Testis (tissue), 2 donors: ENCODE measurements at regions not wholly inside any gene's neighbourhood (a gene's known extent, or its start where the extent isn't known, plus 50 kb on each side); places are given as distances from the start of the nearest gene placed in this dataset.

ENCODE experiments used
- DNase-seq: peaks from one replicate; pipeline ENCODE4 v3.0.0-alpha.2; 2019
- H3K27ac ChIP-seq, 2 donors: fragments of 200-600 bp; sonication (generic); one replicate each; pipeline ENCODE4 v1.5.1; 2019
- H3K27me3 ChIP-seq: fragments of 200-600 bp; sonication (generic); one replicate; pipeline ENCODE4 v1.5.1; 2019
- H3K36me3 ChIP-seq: fragments of 200-600 bp; sonication (generic); one replicate; pipeline ENCODE4 v1.5.1; 2017; ENCODE audit warnings: low read depth; ENCODE audit errors: missing control alignments
- H3K4me1 ChIP-seq: fragments of 200-600 bp; sonication (generic); one replicate; pipeline ENCODE4 v1.5.1; 2019
- H3K4me3 ChIP-seq, 2 donors: fragments of 200-600 bp; sonication (generic); one replicate each; pipeline ENCODE4 v1.5.1; 2017 to 2019
- H3K9me3 ChIP-seq: fragments of 200-600 bp; sonication (generic); one replicate; pipeline ENCODE4 v1.5.1; 2017
- CTCF ChIP-seq, 3 experiments: fragments of 450-650 bp in 2 of 3; fragments of 200-600 bp in 1 of 3; sonication (generic) in 1 of 3; IDR thresholded peaks; one replicate each; pipeline ENCODE4 v1.5.1; 2016 to 2019; ENCODE audit warnings: antibody characterized with exemption in 3 of 3, mild to moderate bottlenecking in 2 of 3, moderate library complexity in 1 of 3
- POLR2A ChIP-seq: fragments of 450-650 bp; IDR thresholded peaks from one replicate; pipeline ENCODE4 v1.6.1; 2017; ENCODE audit warnings: antibody characterized with exemption, mild to moderate bottlenecking, moderate library complexity
- WGBS, 2 donors: methylation state at CpG; one replicate each; pipeline ENCODE4 v1.1.5; 2018; 5-methylcytosine and 5-hydroxymethylcytosine counted together
- intact Hi-C: fragments of 100-400 bp; cut with DNase I; formaldehyde crosslinking; loops from one replicate; pipeline ENCODE4 v1.15.1; 2023; ENCODE audit warnings: low total_unique reads

- Histone ChIP-seq H3K4me3 (no peak overlapping the region), H3K9me3 (no peaks in the 10 kb centered on the region), H3K4me1 (no peaks in the 10 kb centered on the region), H3K27ac (no peak overlapping the region), H3K36me3 (no peaks in the 10 kb centered on the region), H3K27me3 (no peaks in the 10 kb centered on the region)
- DNase-seq, result no peak
- intact Hi-C loops, result no loop called here
- WGBS, 2 donors, result 82 to 87% methylated on average over 7 of the region's 7 CpGs
- TF ChIP-seq POLR2A (no peak), CTCF (IDR thresholded peaks at IDR 0.05) (no peak)
These were observed 530.6 kb downstream of the CCDC85A start for GRCh38 chr2:56714400-56714799.

GRCh38 chr2:56715683-56716082 is 531.9 kb downstream of the CCDC85A start:
- H3K27me3 ChIP-seq, result no peaks in the 10 kb centered on the region
- H3K4me3 ChIP-seq, result no peak overlapping the region
- 56 to 63% methylated on average over 3 of the region's 3 CpGs for WGBS, 2 donors
- no peaks in the 10 kb centered on the region for H3K9me3 ChIP-seq
- intact Hi-C loops, result no loop called here
- H3K4me1 ChIP-seq, result no peaks in the 10 kb centered on the region
- no peak overlapping the region for H3K27ac ChIP-seq
- no peaks in the 10 kb centered on the region for H3K36me3 ChIP-seq
- no peak for DNase-seq
- TF ChIP-seq POLR2A (no peak), CTCF (IDR thresholded peaks at IDR 0.05) (no peak)

GRCh38 chr2:56718413-56718812 is 534.6 kb downstream of the CCDC85A start:
- 82 to 91% methylated on average over 4 of the region's 4 CpGs for WGBS, 2 donors
- TF ChIP-seq CTCF (IDR thresholded peaks at IDR 0.05), result no peak
- Histone ChIP-seq H3K4me1 (no peaks in the 10 kb centered on the region), H3K4me3 (no peak overlapping the region), H3K27me3 (no peaks in the 10 kb centered on the region), H3K9me3 (no peaks in the 10 kb centered on the region), H3K36me3 (no peaks in the 10 kb centered on the region), H3K27ac (no peak overlapping the region)
- DNase-seq, result no peak
- intact Hi-C loops, result no loop called here

GRCh38 chr2:56729212-56729611 is 545.4 kb downstream of the CCDC85A start:
- no peaks in the 10 kb centered on the region for H3K36me3 ChIP-seq
- no peak for DNase-seq
- WGBS, 2 donors, result 43 to 46% methylated on average over 1 of the region's 1 CpG
- H3K9me3 ChIP-seq, result no peaks in the 10 kb centered on the region
- H3K27ac ChIP-seq, result no peak overlapping the region
- intact Hi-C loops, result no loop called here
- H3K4me1 ChIP-seq, result no peaks in the 10 kb centered on the region
- no peak overlapping the region for H3K4me3 ChIP-seq
- TF ChIP-seq POLR2A, result no peak
- no peak for TF ChIP-seq CTCF (IDR thresholded peaks at IDR 0.05)
- no peaks in the 10 kb centered on the region for H3K27me3 ChIP-seq

- TF ChIP-seq POLR2A (no peak), CTCF (IDR thresholded peaks at IDR 0.05) (no peak)
- no peak for DNase-seq
- Histone ChIP-seq H3K27ac (no peak overlapping the region), H3K36me3 (no peaks in the 10 kb centered on the region), H3K27me3 (no peaks in the 10 kb centered on the region), H3K4me3 (no peak overlapping the region), H3K4me1 (no peaks in the 10 kb centered on the region), H3K9me3 (no peaks in the 10 kb centered on the region)
- intact Hi-C loops, result no loop called here
- WGBS, 2 donors, result 80 to 83% methylated on average over 2 of the region's 2 CpGs
These were observed 549.2 kb downstream of the CCDC85A start for GRCh38 chr2:56732946-56733345.
